GM12878 (cell line): ENCODE measurements at regions not wholly inside any gene's neighbourhood (a gene's known extent, or its start where the extent isn't known, plus 50 kb on each side); places are given as distances from the start of the nearest gene placed in this dataset.

Source experiments
- ATF2 ChIP-seq: IDR thresholded peaks from 2 replicates; pipeline ENCODE4 v1.6.1; 2012; ENCODE audit warnings: low read length, inconsistent platforms
- CBX5 ChIP-seq: sonication (generic); IDR thresholded peaks from 2 replicates; pipeline ENCODE4 v1.6.1; 2016; ENCODE audit warnings: low read depth, moderate library complexity, mild to moderate bottlenecking, inconsistent platforms
- CEBPB ChIP-seq, 2 experiments: fragments of 150-350 bp in 1 of 2; IDR thresholded peaks; 2 replicates each; pipeline ENCODE4 v1.6.1; 2012 to 2014; ENCODE audit warnings: low read depth in 2 of 2, low read length in 2 of 2, borderline replicate concordance in 1 of 2, inconsistent platforms in 1 of 2
- E2F8 ChIP-seq: fragments of 450-650 bp; IDR thresholded peaks from 2 replicates; pipeline ENCODE4 v1.6.1; 2018; ENCODE audit warnings: mild to moderate bottlenecking, low read depth, moderate library complexity; ENCODE audit not compliant: partially characterized antibody
- E4F1 ChIP-seq: fragments of 450-650 bp; IDR thresholded peaks from 2 replicates; pipeline ENCODE4 v1.6.1; 2018; ENCODE audit warnings: borderline replicate concordance, mild to moderate bottlenecking; ENCODE audit not compliant: partially characterized antibody
- ELK1 ChIP-seq: IDR thresholded peaks from 2 replicates; pipeline ENCODE4 v1.6.1; 2012; ENCODE audit warnings: low read depth, low read length, improper control_type of control experiment
- ETV6 ChIP-seq, 2 experiments: fragments of 450-650 bp in 1 of 2; IDR thresholded peaks in 1 of 2; conservative IDR thresholded peaks in 1 of 2; 2 replicates each; pipeline ENCODE4 v1.6.1; 2014; ENCODE audit warnings: antibody characterized with exemption in 1 of 2, borderline replicate concordance in 1 of 2, low read depth in 1 of 2, mild to moderate bottlenecking in 1 of 2, moderate library complexity in 1 of 2
- IKZF1 ChIP-seq: fragments of 450-650 bp; conservative IDR thresholded peaks from 2 replicates; pipeline ENCODE4 v1.6.1; 2017; ENCODE audit warnings: antibody characterized with exemption, mild to moderate bottlenecking
- MYC ChIP-seq: IDR thresholded peaks from 2 replicates; pipeline ENCODE4 v1.6.1; 2011; ENCODE audit warnings: mild to moderate bottlenecking, low read length, moderate library complexity, inconsistent platforms; ENCODE audit not compliant: insufficient read depth, insufficient replicate concordance, insufficient read length, severe bottlenecking
- SMARCA5 ChIP-seq: fragments of 450-650 bp; IDR thresholded peaks from 2 replicates; pipeline ENCODE4 v1.6.1; 2017; ENCODE audit warnings: mild to moderate bottlenecking
- WRNIP1 ChIP-seq: IDR thresholded peaks from 2 replicates; pipeline ENCODE4 v1.6.1; 2011; ENCODE audit warnings: low read depth, low read length, improper control_type of control experiment, borderline replicate concordance

GRCh38 chr9:12604164-12604821 is 88.9 kb upstream of the TYRP1 start (continued):
- no peak for TF ChIP-seq ELK1
- TF ChIP-seq MYC, result no peak
- no peak for TF ChIP-seq CBX5
- no peak for TF ChIP-seq IKZF1
- TF ChIP-seq SMARCA5, result no peak
- TF ChIP-seq WRNIP1, result no peak
- no peak for TF ChIP-seq ATF2
- no peak for TF ChIP-seq CEBPB (IDR thresholded peaks at IDR 0.05; ENCODE audit: borderline replicate concordance in 1 of 2, low read depth in 2 of 2, low read length in 2 of 2)
- TF ChIP-seq E2F8, result no peak
- TF ChIP-seq E4F1, result no peak
- no peak for TF ChIP-seq ETV6 (conservative IDR thresholded peaks at IDR 0.05 in 1 of 2, IDR thresholded peaks at IDR 0.05 in 1 of 2; ENCODE audit: borderline replicate concordance in 1 of 2, low read depth in 1 of 2)
